HEK293 (cell line): ENCODE measurements at regions not wholly inside any gene's neighbourhood (a gene's known extent, or its start where the extent isn't known, plus 50 kb on each side); places are given as distances from the start of the nearest gene placed in this dataset.

Source experiments
- CTCF ChIA-PET: fragments of 350-600 bp; formaldehyde crosslinking; extraction: SDS; loops from one replicate; lab custom pipeline; 2021; ENCODE audit warnings: antibody characterized with exemption; lab: Yijun Ruan, JAX
- POLR2A ChIA-PET: fragments of 300-600 bp; formaldehyde crosslinking; extraction: SDS; loops from one replicate; lab custom pipeline; 2020; ENCODE audit warnings: antibody characterized with exemption, inconsistent platforms; lab: Yijun Ruan, JAX
- H3K27ac ChIP-seq: fragments of 200-500 bp; sonication (Bioruptor generic); 2 replicates; pipeline ENCODE4 v1.5.1; 2014; ENCODE audit warnings: low read depth, low read length, control low read depth, inconsistent platforms; ENCODE audit errors: extremely low read depth
- H3K36me3 ChIP-seq, 2 experiments: fragments of 200-500 bp in 1 of 2; sonication (Bioruptor generic) in 1 of 2; 1 replicate in 1 of 2; 2 replicates in 1 of 2; pipeline ENCODE4 v1.5.1; 2014 to 2017; ENCODE audit warnings: inconsistent platforms in 2 of 2, low read length in 2 of 2; ENCODE audit not compliant: control insufficient read depth in 2 of 2, insufficient read depth in 1 of 2
- H3K4me1 ChIP-seq: fragments of 200-500 bp; sonication (Bioruptor generic); 2 replicates; pipeline ENCODE4 v1.5.1; 2014; ENCODE audit warnings: mild to moderate bottlenecking, low read length, inconsistent platforms; ENCODE audit not compliant: control insufficient read depth, insufficient read depth
- H3K4me3 ChIP-seq: 2 replicates; pipeline ENCODE4 v1.5.1; 2011; ENCODE audit warnings: low read depth, mild to moderate bottlenecking, control low read depth, low read length, moderate library complexity
- H3K9me3 ChIP-seq: fragments of 200-500 bp; sonication (Bioruptor generic); 2 replicates; pipeline ENCODE4 v1.5.1; 2014; ENCODE audit warnings: low read depth, low read length, inconsistent platforms; ENCODE audit not compliant: control insufficient read depth, insufficient read depth
- GFI1B ChIP-seq: fragments of 450-650 bp; formaldehyde crosslinking; IDR thresholded peaks from 2 replicates; pipeline ENCODE4 v1.5.1; 2016; ENCODE audit warnings: missing biosample characterization, missing genetic modification characterization
- SCRT2 ChIP-seq: fragments of 450-650 bp; formaldehyde crosslinking; IDR thresholded peaks from 2 replicates; pipeline ENCODE4 v1.5.1; 2016; ENCODE audit warnings: missing biosample characterization, missing genetic modification characterization
- SETDB1 ChIP-seq: IDR thresholded peaks from one replicate; pipeline ENCODE4 v1.6.1; 2017; ENCODE audit warnings: mild to moderate bottlenecking, low read length, moderate library complexity, mixed read lengths; ENCODE audit not compliant: insufficient read length
- ZBTB20 ChIP-seq: fragments of 450-650 bp; formaldehyde crosslinking; IDR thresholded peaks from 2 replicates; pipeline ENCODE4 v1.5.1; 2016; ENCODE audit warnings: missing biosample characterization, missing genetic modification characterization
- ZBTB7A ChIP-seq: fragments of 450-650 bp; formaldehyde crosslinking; IDR thresholded peaks from 2 replicates; pipeline ENCODE4 v1.5.1; 2016; ENCODE audit warnings: low read depth, missing biosample characterization, missing genetic modification characterization
- ZFP41 ChIP-seq: fragments of 450-650 bp; formaldehyde crosslinking; IDR thresholded peaks from 2 replicates; pipeline ENCODE4 v1.5.1; 2016; ENCODE audit warnings: missing biosample characterization, missing genetic modification characterization, borderline replicate concordance
- ZNF157 ChIP-seq: fragments of 450-650 bp; formaldehyde crosslinking; IDR thresholded peaks from 2 replicates; pipeline ENCODE4 v1.5.1; 2016; ENCODE audit warnings: missing biosample characterization, missing genetic modification characterization
- ZNF174 ChIP-seq: fragments of 450-650 bp; formaldehyde crosslinking; IDR thresholded peaks from 2 replicates; pipeline ENCODE4 v1.5.0; 2017; ENCODE audit warnings: missing biosample characterization, mild to moderate bottlenecking, missing genetic modification characterization
- ZNF175 ChIP-seq: fragments of 450-650 bp; formaldehyde crosslinking; IDR thresholded peaks from 2 replicates; pipeline ENCODE4 v1.5.1; 2016; ENCODE audit warnings: missing biosample characterization, missing genetic modification characterization
- ZNF202 ChIP-seq: fragments of 450-650 bp; formaldehyde crosslinking; IDR thresholded peaks from 2 replicates; pipeline ENCODE4 v1.5.1; 2016; ENCODE audit warnings: missing biosample characterization, missing genetic modification characterization, borderline replicate concordance
- ZNF23 ChIP-seq: fragments of 450-650 bp; formaldehyde crosslinking; IDR thresholded peaks from 2 replicates; pipeline ENCODE4 v1.5.1; 2016; ENCODE audit warnings: missing biosample characterization, missing genetic modification characterization, borderline replicate concordance
- ZNF248 ChIP-seq: fragments of 450-650 bp; formaldehyde crosslinking; IDR thresholded peaks from 2 replicates; pipeline ENCODE4 v1.5.1; 2017; ENCODE audit warnings: missing biosample characterization, missing genetic modification characterization
- ZNF302 ChIP-seq: fragments of 450-650 bp; formaldehyde crosslinking; IDR thresholded peaks from 2 replicates; pipeline ENCODE4 v1.5.1; 2016; ENCODE audit warnings: missing biosample characterization, missing genetic modification characterization, low read depth
- ZNF335 ChIP-seq: fragments of 450-650 bp; formaldehyde crosslinking; conservative IDR thresholded peaks from 2 replicates; pipeline ENCODE4 v1.5.1; 2016; ENCODE audit warnings: missing biosample characterization, missing genetic modification characterization
- ZNF394 ChIP-seq: fragments of 450-650 bp; formaldehyde crosslinking; IDR thresholded peaks from 2 replicates; pipeline ENCODE4 v1.5.1; 2016; ENCODE audit warnings: missing biosample characterization, missing genetic modification characterization, mild to moderate bottlenecking, moderate library complexity, borderline replicate concordance
- ZNF549 ChIP-seq: fragments of 450-650 bp; IDR thresholded peaks from 2 replicates; pipeline ENCODE4 v1.5.1; 2018; ENCODE audit warnings: missing biosample characterization, missing genetic modification characterization, mild to moderate bottlenecking, inconsistent platforms, moderate library complexity
- ZNF560 ChIP-seq: fragments of 450-650 bp; formaldehyde crosslinking; IDR thresholded peaks from 2 replicates; pipeline ENCODE4 v1.5.1; 2017; ENCODE audit warnings: missing biosample characterization, missing genetic modification characterization, borderline replicate concordance
- ZNF664 ChIP-seq: fragments of 450-650 bp; formaldehyde crosslinking; IDR thresholded peaks from 2 replicates; pipeline ENCODE4 v1.5.1; 2016; ENCODE audit warnings: missing biosample characterization, missing genetic modification characterization
- TF ChIP-seq, protein P1 (sequence below): fragments of 450-650 bp; formaldehyde crosslinking; IDR thresholded peaks from 2 replicates; pipeline ENCODE4 v1.5.1; 2017; ENCODE audit warnings: missing biosample characterization, missing genetic modification characterization
- TF ChIP-seq, protein P2 (sequence below): fragments of 450-650 bp; formaldehyde crosslinking; conservative IDR thresholded peaks from 2 replicates; pipeline ENCODE4 v1.5.1; 2016; ENCODE audit warnings: low read depth, missing biosample characterization, missing genetic modification characterization
- TF ChIP-seq, protein P3 (sequence below): fragments of 450-650 bp; formaldehyde crosslinking; IDR thresholded peaks from 2 replicates; pipeline ENCODE4 v1.5.1; 2016; ENCODE audit warnings: missing biosample characterization, missing genetic modification characterization
- TF ChIP-seq, protein P4 (sequence below): fragments of 450-650 bp; formaldehyde crosslinking; IDR thresholded peaks from 2 replicates; pipeline ENCODE4 v1.5.1; 2016; ENCODE audit warnings: missing biosample characterization, missing genetic modification characterization, borderline replicate concordance

DNA sequence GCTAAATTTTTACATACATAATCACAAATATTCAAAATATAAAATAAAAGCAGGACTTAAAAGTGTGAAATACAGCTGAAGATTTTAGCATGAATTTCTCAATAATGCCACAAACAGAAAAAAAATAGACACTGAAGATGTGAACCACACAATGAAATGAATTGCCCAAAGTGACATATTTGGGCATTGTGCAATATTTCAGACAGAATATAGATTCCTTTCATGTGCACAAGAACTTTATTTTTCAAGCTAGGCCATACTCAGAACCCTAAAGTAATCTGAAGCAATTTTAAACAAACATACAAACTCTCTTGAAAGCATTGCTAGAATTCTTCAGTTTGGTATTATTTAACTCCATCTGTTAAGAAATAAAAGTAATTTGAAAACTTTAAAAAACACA is 764.1 kb downstream of the STIM2 start (continued):
- TF ChIP-seq, protein P1, sequence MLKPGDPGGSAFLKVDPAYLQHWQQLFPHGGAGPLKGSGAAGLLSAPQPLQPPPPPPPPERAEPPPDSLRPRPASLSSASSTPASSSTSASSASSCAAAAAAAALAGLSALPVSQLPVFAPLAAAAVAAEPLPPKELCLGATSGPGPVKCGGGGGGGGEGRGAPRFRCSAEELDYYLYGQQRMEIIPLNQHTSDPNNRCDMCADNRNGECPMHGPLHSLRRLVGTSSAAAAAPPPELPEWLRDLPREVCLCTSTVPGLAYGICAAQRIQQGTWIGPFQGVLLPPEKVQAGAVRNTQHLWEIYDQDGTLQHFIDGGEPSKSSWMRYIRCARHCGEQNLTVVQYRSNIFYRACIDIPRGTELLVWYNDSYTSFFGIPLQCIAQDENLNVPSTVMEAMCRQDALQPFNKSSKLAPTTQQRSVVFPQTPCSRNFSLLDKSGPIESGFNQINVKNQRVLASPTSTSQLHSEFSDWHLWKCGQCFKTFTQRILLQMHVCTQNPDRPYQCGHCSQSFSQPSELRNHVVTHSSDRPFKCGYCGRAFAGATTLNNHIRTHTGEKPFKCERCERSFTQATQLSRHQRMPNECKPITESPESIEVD = no peak

DNA sequence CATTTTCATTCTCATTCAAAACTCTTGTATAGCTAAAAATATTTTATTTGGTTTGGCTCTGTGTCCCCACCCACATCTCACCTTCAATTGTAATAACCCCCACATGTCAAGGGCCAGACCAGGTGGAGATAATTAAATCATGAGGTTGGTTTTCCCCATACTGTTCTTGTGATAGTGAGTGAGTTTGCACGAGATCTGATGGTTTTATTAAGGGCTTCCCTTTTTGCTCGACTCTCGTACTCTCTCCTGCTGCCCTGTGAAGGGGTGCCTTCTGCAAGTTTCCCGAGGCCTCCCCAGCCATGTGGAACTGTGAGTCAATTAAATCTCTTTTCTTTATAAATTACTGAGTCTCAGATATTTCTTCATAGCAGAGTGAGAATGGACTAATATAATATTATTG is 768.0 kb downstream of the STIM2 start:
- ChIA-PET CTCF (no interaction called here), POLR2A (no interaction called here)
- TF ChIP-seq ZNF23 (tag by site-specific recombination) (no peak), ZNF394 (tag by site-specific recombination) (no peak), ZNF174 (tag by site-specific recombination) (no peak), ZNF560 (tag by site-specific recombination) (no peak), ZNF202 (no peak), SCRT2 (tag by site-specific recombination) (no peak), ZNF175 (no peak), ZFP41 (tag by site-specific recombination) (no peak), ZBTB20 (tag by site-specific recombination) (no peak), ZNF302 (tag by site-specific recombination) (no peak), ZBTB7A (tag by site-specific recombination) (no peak), SETDB1 (no peak)
- TF ChIP-seq, protein P2, sequence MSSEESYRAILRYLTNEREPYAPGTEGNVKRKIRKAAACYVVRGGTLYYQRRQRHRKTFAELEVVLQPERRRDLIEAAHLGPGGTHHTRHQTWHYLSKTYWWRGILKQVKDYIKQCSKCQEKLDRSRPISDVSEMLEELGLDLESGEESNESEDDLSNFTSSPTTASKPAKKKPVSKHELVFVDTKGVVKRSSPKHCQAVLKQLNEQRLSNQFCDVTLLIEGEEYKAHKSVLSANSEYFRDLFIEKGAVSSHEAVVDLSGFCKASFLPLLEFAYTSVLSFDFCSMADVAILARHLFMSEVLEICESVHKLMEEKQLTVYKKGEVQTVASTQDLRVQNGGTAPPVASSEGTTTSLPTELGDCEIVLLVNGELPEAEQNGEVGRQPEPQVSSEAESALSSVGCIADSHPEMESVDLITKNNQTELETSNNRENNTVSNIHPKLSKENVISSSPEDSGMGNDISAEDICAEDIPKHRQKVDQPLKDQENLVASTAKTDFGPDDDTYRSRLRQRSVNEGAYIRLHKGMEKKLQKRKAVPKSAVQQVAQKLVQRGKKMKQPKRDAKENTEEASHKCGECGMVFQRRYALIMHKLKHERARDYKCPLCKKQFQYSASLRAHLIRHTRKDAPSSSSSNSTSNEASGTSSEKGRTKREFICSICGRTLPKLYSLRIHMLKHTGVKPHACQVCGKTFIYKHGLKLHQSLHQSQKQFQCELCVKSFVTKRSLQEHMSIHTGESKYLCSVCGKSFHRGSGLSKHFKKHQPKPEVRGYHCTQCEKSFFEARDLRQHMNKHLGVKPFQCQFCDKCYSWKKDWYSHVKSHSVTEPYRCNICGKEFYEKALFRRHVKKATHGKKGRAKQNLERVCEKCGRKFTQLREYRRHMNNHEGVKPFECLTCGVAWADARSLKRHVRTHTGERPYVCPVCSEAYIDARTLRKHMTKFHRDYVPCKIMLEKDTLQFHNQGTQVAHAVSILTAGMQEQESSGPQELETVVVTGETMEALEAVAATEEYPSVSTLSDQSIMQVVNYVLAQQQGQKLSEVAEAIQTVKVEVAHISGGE (tag by site-specific recombination) = no peak
- no peaks in the 10 kb centered on the region for H3K9me3 ChIP-seq
- H3K4me3 ChIP-seq = no peak overlapping the region
- H3K27ac ChIP-seq = no peak overlapping the region
- H3K4me1 ChIP-seq = no peaks in the 10 kb centered on the region
- no peaks in the 10 kb centered on the region for H3K36me3 ChIP-seq

DNA sequence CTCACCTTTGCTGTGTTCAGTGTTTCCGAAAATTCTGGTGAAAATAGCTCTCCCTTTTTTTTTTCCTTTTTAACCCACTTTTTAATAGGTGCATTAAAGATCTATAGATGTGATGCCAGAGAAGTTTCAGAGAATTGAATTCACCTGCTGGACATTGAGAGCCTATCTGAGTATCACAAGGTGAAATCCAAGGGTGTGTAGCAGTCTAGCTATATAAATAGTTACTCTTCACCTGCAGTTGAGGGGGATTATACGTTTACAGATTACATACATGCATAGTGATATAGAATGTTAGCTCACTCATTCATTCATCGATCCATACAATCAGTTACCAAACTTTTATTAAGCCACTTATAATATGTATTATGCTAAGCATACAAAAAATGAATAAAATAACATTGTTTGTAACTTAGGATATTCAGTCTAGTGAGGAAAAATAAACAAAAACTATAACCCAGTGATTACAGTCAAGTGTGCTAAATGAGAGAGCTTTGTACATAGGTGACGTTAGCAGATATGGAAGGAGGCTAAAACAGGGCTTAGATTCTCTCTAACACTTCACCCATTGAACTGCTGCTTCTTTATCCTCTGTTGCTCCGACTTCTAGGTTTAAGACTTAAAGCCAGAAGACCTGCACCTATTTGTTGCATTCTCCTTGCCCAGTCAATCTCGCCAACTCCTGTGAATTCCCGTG is 769.0 kb downstream of the STIM2 start:
- H3K4me1 ChIP-seq = no peaks in the 10 kb centered on the region
- no peak overlapping the region for H3K27ac ChIP-seq
- H3K4me3 ChIP-seq = no peak overlapping the region
- H3K36me3 ChIP-seq = no peaks in the 10 kb centered on the region
- CTCF ChIA-PET = interaction anchor here (0.5 to 0.9 kb wide), 2 partner anchors 13 to 30 kb away, joined by 3 to 4 read pairs; no protein-coding TSS in a partner anchor
- no peaks in the 10 kb centered on the region for H3K9me3 ChIP-seq
- POLR2A ChIA-PET = no interaction called here
- TF ChIP-seq ZNF157 = no peak
- no peak for TF ChIP-seq ZNF248 (tag by site-specific recombination)
- no peak for TF ChIP-seq ZNF664 (tag by site-specific recombination)
- TF ChIP-seq, protein P3, sequence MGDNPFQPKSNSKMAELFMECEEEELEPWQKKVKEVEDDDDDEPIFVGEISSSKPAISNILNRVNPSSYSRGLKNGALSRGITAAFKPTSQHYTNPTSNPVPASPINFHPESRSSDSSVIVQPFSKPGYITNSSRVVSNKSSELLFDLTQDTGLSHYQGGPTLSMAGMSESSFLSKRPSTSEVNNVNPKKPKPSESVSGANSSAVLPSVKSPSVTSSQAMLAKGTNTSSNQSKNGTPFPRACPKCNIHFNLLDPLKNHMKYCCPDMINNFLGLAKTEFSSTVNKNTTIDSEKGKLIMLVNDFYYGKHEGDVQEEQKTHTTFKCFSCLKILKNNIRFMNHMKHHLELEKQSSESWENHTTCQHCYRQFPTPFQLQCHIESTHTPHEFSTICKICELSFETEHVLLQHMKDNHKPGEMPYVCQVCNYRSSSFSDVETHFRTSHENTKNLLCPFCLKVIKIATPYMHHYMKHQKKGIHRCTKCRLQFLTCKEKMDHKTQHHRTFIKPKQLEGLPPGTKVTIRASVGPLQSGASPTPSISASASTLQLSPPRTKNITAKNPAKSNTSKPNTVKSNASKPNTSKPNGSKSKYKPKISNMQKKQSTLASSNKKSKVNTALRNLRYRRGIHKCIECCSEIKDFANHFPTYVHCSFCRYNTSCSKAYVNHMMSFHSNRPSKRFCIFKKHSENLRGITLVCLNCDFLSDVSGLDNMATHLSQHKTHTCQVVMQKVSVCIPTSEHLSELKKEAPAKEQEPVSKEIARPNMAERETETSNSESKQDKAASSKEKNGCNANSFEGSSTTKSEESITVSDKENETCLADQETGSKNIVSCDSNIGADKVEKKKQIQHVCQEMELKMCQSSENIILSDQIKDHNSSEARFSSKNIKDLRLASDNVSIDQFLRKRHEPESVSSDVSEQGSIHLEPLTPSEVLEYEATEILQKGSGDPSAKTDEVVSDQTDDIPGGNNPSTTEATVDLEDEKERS = no peak
- TF ChIP-seq GFI1B (tag by site-specific recombination) = no peak
- TF ChIP-seq ZNF335 (tag by site-specific recombination) = no peak
- TF ChIP-seq, protein P4, sequence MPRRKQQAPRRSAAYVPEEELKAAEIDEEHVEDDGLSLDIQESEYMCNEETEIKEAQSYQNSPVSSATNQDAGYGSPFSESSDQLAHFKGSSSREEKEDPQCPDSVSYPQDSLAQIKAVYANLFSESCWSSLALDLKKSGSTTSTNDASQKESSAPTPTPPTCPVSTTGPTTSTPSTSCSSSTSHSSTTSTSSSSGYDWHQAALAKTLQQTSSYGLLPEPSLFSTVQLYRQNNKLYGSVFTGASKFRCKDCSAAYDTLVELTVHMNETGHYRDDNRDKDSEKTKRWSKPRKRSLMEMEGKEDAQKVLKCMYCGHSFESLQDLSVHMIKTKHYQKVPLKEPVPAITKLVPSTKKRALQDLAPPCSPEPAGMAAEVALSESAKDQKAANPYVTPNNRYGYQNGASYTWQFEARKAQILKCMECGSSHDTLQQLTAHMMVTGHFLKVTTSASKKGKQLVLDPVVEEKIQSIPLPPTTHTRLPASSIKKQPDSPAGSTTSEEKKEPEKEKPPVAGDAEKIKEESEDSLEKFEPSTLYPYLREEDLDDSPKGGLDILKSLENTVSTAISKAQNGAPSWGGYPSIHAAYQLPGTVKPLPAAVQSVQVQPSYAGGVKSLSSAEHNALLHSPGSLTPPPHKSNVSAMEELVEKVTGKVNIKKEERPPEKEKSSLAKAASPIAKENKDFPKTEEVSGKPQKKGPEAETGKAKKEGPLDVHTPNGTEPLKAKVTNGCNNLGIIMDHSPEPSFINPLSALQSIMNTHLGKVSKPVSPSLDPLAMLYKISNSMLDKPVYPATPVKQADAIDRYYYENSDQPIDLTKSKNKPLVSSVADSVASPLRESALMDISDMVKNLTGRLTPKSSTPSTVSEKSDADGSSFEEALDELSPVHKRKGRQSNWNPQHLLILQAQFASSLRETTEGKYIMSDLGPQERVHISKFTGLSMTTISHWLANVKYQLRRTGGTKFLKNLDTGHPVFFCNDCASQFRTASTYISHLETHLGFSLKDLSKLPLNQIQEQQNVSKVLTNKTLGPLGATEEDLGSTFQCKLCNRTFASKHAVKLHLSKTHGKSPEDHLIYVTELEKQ (tag by site-specific recombination) = no peak
- TF ChIP-seq ZNF549 = no peak
- no peak for TF ChIP-seq ZNF202
